ELF-1 (cell line): ENCODE measurements at regions not wholly inside any gene's neighbourhood (a gene's known extent, or its start where the extent isn't known, plus 50 kb on each side); places are given as distances from the start of the nearest gene placed in this dataset.
"Not testable (repeated sequence)": the region's sequence is repeated elsewhere in the genome, so short reads cannot be mapped to it uniquely, and the experiment has no call there.

Source experiments
- DNase-seq: peaks from one replicate; pipeline ENCODE4 v3.0.0-alpha.2; 2016; ENCODE audit warnings: low read depth, low spot score

DNA sequence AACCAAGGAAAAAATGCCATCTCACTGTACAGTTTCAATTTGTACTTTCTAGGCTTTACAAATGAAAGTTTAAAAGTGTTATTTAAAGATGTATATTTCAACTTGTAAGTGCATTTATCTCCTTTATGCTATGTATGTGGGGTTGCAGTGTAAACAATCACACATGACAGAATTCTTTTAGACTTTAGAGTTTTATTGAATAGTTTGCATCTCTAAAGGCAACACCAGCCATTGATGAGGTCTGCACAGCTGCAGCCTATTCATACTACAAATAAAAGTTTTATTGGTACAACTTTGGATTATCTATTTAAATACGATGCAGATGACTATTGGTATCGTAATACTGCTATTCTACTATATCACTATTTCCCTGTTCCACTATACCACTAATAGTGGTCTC, 894.4 kb upstream of the B3GALT2 start:
- no peak for DNase-seq

DNA sequence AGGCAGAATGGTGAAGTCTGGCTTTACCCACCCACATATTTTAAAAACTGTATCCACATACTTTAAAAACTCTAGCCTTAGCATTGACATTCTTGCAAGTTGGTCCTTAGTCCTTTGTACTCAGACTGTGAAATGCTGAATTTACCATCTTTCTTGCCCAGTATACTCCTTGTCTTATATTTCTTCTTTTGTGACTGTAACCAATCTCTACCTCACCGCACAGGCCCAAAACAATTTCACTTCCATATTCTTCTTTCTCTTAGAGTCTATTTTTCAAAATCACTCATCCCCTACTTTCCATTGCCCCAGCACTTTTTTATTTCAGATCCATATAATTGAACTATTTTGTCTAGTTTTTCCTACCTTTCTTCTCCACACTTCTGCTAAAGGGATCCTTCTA, 892.4 kb upstream of the B3GALT2 start:
- DNase-seq: no peak

DNA sequence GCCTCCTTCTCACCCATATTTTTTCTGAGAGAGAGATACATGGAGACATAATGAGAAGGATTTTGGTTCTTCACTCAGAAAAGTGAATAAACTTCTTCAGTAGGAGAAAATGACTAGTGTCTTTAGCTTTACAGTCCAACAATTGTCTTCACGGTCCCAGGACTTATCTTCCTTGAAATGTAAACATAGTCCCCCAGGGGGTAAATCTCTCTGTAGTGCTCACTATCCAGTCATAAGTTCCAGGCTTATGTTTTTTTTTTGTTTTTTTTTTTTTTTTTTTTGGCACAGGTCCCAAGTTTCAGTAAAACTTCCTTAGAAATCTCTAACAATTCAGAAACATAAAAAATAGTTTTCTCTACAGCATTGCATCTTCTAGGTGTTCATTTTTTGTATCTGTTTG, 890.2 kb upstream of the B3GALT2 start:
- DNase-seq: no peak

DNA sequence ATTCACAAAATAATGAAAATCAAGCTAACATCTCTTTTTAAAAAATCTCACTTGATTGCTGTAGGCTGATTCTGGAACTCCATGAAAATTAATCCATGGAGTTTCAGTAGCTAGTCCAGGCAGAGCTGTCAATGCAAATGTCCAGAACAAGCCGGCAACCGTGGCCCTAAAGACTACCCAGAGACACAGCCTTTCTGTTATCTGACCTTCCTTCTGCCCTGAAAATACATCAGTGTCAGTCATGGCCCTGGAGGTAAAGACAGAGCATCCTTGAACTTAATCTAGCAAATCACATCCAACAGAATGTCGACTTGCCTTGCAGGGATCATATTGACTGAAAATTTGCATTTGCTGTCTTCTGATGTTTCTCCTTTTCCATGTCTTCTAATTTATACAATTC, 887.4 kb upstream of the B3GALT2 start:
- no peak for DNase-seq

DNA sequence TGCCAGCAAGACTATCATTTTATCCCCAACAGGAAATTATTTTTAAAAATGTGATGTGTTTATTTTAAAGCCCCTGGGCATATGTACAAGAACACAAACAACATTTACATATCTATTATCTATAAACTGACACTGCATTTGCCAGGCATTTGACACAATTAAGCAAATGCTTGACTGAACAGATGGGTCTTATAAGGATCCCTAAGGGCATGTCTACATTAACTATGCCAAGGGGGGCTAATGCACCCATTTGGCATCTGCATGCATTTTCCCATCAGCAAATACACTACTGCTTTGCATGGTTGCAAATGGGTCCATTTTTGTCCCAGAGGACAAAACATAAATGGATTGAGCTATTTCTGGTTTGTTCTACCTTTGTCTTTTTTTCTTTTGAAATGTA, 884.8 kb upstream of the B3GALT2 start:
- no peak for DNase-seq

DNA sequence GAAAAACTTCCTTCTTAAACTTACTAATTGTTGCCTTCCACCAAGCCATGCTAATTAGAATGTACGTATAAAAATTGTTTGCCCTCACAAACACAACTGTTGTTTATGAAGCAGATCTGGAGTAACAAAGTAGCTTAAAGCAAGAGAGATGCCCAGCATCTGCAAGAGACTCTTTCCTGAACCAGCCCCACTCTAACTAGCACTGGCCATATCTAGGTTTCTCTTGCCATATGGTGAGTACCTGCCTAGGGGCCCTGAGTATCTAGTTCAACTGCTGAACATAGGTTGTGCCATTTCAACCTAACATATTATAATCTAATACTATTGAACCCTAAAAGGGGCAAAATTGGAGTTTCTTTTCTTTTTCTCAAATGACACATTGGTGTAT, 883.4 kb upstream of the B3GALT2 start:
- DNase-seq: no peak

DNA sequence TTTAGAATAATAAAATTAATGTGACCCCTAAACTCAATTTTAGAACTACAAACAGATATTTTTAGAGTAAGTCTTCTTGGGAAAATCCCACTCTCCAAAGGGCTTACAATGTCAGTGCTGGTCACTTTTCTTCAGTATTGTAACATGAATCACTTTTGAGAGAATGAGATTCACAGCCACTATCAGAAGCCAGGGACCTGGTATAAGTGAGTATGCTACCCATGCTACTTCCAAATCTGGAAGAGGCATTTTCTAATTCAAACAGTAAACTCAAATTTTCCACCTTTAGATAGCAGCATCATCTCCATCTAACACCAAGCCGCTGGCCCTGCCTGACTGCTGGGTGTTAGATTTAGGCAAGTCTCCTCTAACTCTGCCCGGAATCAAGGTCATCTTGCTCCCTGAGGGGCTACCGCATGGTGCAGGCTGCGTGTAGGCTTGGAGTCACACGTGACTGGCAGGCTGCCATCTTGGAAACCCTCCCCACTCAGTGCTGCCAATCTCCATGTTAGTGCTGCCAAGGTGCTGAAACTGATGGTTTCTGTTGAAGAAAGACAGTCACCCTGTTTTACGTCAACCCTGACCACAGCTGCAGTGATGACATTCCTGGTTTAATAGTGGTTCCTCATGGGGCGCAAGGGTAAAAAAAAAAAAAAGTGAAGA, 882.9 kb upstream of the B3GALT2 start:
- no peak for DNase-seq

DNA sequence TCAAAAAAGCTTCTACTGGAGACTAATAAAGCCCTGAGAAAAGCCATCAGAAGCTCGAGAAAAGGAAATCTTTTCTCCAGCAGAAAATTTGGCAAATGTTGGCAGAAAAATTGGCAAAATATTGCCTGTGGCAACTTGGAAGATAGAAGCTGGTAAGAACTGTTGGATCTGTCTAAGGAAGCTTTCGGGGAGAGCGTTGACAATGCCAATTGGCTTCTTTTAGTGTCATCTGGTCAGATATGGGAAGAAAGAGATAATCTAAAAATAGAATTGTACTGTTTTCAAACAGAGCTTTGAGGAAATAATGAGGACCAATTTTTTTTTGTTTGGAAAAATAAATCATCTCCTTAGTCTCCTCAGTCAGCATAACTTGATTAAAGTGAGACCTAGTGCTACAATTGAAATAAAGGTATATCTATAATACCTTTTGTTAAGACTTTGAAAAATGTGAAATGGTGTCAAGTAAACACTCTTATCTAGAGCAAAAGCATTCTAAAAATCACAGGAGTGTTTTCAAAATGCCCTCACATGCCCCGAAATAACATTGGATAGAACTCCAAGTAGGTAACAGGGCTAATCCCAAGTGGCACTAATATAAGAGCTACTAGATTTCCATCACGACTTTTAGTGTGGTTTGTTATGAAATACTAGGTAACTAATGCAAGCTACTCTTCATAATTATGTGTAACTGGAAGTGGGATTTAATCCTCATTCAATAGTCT, 882.2 kb upstream of the B3GALT2 start:
- DNase-seq: no peak

DNA sequence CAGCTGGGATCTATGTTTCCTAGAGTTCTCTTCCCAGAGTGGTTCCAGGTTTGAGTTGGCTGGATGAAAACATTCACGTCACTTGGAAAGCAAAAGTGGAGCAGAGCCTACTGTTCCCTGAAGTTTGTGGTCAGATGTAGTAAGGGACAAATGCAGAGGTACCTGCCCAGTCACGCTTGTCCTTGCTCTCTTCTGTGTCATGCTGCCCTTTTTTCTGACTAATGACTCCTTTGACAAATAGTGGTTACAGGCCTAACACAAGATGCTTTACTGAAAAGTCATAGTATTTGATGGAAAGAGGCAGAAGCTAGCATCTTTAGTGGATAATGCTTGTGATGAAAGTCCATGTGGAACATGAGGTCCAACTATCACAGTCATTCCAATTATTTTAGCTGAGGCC, 881.4 kb upstream of the B3GALT2 start:
- no peak for DNase-seq

DNA sequence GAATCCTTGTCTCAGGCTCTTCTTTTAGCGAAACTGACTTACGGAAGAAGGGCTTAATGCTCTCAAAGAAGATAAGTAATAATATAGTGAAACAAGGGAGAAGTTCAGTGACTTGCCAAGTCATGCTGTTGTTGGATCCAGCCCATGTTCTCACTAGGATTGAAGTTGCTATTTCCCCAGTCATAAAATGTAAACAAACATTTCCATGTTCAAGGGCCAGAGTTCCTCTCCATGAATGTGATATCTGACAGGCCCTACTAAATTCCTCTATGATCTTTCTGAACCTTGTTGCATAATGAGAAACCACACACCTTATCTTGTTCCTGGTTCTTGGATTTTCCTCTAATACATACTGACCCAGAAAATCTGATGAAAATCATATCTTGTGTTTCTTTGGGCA, 876.5 kb upstream of the B3GALT2 start:
- DNase-seq: no peak

DNA sequence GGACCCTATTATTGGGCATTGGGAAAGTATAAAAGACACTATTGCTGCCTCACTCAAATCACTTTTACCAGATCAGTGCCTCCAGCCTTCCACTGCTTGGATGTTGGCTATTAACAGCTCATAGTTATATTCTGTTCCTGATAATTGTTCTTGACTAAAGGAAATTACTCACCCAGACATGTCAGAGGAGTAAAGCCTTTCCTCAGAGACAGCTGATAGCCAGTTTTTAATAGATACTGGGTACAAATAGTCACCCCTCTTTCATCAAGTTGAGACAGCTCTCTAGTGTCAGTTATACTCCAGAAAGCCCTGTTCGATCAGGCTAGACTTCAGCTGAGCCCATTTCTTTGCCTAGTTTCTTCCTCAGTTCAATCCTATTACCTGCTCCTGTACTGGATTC, 876.1 kb upstream of the B3GALT2 start:
- DNase-seq: no peak

DNA sequence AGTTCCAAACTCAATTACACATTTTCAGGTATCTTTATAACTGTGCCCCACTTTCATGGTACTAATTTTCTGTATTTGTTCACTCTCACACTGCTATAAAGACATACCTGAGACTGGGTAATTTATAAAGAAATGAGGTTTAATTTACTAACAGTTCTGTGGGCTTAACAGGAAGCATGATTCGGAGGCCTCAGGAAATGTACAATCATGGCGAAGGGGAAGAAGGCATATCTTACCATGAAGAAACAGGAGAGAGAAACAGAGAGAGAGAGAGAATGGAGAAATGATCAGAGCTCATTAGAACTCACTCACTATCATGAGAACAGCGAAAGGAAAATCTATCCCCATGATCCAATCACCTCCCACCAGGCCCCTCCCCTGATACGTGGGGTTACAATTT, 874.1 kb upstream of the B3GALT2 start:
- DNase-seq: no peak

DNA sequence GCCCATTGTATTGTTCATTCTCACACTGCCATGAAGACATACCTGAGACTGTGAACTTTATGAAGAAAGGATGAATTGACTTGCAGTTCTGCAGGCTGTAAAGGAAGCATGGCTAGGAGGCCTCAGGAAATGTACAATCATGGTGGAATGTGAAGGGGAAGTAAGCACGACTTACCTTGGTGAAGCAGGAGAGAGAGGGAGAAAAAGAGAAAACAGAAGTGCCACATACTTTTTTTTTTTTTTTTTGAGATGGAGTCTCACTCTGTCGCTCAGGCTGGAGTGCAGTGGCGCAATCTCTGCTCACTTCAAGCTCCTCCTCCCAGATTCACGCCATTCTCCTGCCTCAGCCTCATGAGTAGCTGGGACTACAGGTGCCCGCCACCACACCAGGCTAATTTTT, 871.9 kb upstream of the B3GALT2 start:
- DNase-seq: not testable (repeated sequence)

DNA sequence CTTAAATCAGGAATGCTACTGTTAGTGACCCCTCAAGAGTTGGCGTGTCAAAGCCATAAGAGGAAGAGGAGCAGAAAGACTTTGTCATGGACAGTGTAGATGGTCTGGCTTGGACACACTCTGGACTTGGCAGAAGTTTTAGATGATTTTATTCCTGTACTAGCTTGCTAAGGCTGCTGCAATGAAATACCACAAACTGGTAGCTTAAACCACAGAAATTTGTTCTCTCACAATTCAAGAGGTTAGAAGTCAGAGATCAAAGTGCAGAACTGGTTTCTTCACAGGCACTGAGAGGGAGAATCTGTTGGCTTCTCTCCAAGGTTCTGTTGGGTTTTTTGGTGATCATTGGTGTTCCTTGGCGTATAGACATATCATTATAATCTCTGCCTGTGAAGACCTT, 869.8 kb upstream of the B3GALT2 start:
- no peak for DNase-seq

DNA sequence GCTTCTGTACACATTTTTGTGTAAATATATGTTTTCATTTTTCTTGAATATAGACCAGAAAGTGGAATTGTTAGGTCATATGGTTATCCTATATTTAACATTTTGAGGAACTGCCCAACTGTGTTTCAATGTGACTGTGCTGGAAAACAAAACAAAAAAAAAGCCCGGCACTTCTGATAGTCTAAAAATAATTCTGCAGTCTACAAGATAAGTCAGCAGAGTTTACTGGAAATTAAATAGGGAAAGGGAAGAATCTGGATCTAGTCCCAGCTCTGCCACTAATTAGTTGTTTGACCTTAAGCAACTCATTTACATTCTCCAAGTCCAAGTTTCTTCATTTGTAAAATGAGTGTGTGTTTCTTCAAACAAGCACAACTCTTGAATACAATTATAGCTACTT, 869.1 kb upstream of the B3GALT2 start:
- DNase-seq: no peak

DNA sequence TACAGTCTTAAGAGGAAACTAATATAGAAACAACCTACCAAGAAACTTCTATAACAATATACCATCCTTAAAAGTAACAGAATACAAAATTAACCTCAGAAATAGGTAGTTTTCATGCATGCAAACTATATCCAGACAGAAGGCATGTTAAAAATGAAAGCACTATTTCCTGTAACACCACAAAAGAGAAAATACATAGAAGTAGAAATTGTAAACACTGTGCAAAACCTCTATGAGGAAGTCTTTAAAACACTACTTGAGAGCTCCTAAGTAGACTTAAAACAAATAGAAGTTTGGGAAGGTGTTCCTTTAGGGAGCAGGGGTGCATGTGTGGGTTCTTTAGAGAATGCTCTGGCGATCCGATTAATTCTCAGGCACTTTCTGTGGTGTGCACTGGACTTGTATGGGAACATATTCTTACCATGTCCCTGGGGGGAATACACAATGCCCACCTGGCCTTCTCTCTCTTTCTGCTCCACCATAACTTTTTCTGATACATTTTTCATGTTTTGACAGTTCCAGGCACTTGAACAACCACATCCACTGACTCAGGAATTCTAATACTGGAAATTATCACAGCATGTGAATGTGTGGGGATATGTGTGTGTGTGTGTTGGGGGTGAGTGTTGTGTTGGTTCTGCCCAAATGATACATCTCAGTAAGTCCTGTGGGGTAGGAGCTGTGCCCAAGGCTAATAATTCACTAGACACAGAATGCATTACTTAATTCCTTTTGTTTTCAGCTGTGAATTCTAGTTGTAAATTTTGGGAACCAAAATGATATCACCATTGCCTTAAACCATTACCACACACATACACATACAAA, 866.3 kb upstream of the B3GALT2 start:
- no peak for DNase-seq

DNA sequence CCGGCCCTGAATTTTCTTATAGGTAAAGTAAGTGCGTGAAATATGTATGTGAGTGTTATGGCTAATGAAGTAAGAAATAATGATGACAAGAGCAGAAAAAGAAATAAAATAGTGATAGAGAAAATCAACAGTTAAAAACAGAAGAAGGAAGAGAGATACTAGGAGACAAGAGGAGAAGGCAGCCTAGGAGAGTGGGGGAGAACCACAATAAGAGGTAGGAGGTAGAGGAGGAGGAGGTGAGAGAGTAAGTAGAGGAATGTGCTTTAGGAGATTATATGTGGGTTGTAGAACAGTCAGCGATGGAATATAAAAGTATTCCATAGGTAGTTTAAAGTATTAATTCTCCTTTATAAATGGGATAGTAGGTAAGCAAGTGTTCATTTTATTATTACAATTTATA, 861.5 kb upstream of the B3GALT2 start:
- no peak for DNase-seq

DNA sequence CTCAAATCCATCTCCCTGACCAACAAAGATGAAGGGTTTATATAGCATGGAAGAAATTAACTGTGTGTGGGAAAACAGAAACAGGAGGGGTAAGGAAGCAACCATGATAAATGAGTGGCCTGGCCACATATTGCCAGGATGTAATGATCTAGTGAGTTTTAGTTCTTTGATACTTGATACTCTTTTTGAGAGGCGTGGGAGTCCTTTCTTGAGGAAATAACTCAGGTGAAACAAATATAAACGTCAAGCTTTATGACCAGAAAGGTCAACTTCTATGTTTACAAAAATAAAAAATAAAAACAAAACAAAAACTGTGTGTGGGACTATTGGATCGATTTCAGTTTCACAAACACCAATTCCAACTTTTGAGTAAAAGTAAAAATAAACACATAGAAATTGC, 860.8 kb upstream of the B3GALT2 start:
- DNase-seq: no peak

DNA sequence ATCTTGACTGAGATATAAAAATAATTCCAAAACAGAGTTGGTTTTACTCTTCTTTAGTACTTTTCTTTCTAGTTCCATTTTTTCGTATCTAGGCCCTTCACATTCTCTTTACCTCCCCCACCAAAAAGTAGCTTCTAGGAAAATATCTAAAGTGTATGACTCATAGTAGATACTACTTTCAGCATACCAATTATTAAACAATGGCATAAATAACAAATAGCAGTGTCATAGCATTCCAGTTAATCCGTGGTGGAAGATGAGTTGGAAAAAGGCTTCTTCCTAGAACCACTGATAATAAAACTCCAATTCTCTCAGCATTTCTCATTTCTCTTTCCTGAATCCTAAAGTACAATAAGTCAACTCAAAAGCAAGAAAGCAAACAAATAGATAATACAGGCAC, 859.0 kb upstream of the B3GALT2 start:
- no peak for DNase-seq

DNA sequence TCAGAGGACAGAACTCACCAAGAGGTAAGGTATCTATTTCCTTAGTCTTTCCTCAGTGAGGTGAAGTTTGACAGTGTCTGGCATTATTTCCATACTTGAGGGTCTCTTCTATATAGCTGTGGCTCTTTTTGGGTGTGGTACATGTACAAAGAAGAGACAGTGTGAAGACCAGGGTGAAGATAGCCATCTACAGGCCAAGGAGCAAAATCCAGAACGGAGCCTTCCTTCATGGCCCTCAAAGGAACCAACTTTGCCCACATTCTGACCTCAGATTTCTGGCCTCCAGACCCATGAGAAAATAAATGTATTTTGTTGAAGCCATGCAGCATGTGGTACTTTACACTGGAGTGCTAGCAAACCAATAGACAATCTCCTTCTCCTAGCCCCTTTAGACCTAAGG, 858.5 kb upstream of the B3GALT2 start:
- no peak for DNase-seq

DNA sequence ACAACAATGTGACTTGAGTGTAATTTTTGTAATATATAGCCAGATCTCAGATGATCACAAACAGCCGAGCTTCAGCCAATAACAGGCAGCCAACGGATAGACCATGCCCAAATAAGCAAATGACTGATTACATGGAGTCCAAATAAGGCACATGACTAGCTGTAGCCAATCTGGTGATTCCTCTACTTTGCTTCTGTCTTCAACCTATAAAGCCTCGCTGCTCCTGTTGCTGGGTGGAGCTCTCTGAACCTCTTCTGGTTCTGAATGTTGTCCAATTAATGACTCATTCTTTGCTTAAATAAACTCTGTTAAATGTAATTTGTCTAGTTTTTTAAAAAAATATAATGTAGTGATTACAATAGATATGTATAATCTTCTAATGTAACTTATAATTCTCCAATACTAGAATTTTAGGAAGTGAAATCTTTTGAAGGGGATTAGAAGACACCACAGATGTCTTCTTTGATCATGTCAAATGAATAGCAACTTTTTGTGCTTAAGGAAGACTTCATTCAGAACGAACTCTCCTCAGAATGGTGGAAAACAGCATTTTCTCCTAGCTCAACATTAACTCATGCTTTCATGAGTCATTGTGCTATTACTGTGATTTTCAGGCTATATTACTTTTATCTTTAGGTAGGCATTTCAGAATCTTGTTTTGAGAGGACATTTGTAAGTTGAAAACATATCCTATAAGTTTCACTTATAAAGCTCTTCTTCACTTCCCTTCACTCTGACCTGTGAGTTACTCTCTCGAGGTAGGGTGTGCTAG, 857.8 kb upstream of the B3GALT2 start:
- DNase-seq: no peak

DNA sequence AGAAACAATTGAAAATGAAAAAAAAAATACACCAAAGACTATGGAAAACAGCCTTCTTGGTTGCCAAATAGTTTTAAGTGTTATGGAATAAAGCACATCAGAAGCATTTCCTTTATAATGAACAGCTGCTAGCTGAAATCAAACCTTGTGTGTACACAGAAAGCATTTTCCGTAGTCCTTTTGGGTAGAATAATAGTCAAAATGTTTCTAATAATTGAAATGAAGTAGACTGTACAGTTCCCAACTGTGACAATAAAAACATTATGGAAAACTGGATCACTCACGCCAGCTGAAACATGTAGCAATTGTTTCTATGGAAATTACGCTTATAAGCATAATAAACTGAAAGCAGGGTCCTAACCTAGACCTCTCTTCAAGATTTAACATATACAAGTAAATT, 856.3 kb upstream of the B3GALT2 start:
- no peak for DNase-seq
